HG02759 (cell line): ENCODE measurements at regions not wholly inside any gene's neighbourhood (a gene's known extent, or its start where the extent isn't known, plus 50 kb on each side); places are given as distances from the start of the nearest gene placed in this dataset.

Experiments used
- ATAC-seq: cut with Tn5 transposase; IDR thresholded peaks from one replicate; pipeline ENCODE4 v1.9.1; 2021; ENCODE audit warnings: mild to moderate bottlenecking, moderate library complexity; ENCODE audit not compliant: unreplicated experiment

DNA sequence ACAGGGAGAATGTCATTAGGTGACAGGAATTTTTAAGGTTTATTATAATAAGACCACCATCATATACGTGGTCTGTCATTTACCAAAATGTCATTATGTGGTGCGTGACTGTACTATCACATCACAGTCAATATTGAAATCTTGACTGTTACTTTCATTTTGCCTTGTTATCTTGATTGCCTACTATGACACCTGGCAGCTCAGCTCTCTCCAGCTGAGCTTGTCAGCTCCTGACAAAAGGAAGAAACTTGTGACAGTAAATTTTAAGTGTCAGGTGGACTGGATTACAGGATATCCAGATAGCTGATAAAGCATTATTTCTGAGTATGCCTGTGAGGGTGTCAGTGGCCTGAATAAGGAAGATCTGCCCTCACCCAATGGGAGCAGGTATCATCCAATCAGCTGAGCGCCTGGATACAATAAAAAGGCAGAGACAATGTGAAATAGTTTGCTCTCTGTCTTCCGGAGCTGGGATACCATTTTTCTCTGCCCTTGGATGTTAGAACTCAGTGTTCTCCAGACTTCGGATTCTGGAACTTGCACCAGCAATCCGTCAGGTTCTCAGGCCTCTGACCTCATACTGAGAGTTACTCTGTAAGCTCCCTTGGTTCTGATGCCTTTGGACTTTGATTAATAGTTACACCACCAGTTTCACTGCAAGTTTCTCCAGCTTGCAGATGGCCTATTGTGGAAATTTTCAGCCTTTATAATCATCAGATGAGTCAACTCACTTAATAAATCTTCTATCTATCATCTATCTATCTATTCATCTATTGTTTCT, 1454.7 kb upstream of the IGFBP7 start:
- no peak for ATAC-seq

DNA sequence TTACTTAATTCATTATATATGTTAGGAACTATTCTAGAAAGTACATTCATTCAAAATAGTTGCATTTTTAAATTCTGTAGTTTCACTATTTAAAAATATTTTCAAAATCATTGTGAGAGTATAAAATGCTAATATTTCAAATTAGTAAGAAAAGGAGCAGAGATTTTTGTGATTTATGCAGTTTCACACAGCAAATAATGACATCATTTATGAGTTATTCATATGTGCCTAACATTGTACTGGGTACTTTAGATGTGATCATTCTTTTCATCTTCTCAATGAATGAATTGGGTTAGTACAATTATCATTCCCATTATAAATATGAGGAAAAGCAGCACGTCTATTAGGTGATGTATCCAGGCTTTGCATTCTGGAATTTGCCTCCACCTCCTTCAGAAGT, 1451.0 kb upstream of the IGFBP7 start:
- ATAC-seq: no peak

DNA sequence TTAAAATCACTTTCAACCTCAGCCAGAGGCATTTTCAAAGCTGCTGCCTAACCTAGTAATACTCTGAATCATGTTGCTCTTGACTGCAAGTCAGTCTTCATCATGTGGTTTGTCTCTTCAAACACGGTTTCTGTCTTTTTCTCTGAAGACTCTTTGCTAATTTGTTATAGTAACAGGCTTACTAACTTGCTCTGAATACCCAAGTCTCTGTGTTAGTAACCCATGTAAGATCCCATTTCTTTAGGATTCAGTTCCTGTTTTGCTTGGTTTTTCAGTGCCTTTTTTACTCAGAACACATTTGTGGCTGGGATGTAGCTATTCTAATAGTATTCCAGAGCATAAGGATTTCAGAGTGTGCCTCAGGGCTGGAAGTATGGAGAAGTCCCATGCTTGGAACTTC, 1450.6 kb upstream of the IGFBP7 start:
- no peak for ATAC-seq

DNA sequence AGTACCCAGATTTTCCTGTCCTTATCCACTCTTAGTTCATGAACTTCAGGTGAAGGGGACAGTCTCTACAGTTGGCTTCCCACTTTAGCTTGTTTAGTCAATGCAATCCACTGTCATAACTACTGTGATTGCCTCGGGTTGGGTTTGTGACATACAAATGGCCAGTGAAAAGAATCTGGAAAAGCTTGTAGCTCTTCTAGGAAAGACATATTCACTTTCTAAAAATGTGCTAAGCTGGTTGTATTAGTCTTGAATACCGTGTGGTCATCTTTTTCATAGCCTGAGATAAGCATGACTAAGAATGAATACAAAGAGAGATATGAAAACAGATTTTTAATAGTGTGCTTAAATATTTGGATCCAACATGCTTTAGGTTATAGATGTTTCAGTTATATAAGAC, 1443.5 kb upstream of the IGFBP7 start:
- no peak for ATAC-seq

DNA sequence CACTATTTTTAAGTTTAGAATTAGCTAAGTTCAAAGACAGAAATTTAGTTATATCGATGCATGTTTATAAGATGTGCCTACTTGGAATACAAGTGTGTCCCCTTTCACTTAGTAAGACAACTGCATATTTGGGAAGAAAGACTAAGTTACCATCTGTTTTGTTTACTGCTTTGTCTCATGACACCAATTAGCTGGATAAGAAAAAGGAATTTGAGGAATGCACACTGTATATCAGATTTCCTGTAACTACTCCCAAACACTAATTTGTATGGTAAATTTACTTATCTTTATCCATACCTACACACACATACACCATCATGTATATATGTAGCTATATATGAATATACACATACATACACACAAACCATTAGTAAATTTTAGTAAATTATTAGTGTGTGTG, 1442.8 kb upstream of the IGFBP7 start:
- ATAC-seq: no peak

DNA sequence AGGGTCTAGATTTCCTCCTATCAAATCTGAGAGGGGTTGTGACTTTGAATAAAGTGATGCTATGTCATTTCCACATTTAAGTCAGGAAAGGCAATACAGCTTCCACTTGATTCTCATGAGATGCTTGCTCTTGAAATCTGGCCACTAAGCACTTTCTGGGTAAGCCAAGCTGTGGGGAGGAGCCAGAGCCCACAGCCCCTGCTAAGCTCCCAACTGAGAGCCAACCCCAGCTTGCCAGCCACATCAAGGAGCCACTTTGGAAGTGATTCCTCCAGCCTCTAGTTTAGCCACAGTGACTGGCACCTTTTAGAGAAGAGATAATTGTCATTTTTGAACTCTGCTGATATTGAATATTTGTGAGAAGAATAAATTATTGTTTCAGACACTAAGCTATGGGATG, 1441.5 kb upstream of the IGFBP7 start:
- ATAC-seq: no peak

DNA sequence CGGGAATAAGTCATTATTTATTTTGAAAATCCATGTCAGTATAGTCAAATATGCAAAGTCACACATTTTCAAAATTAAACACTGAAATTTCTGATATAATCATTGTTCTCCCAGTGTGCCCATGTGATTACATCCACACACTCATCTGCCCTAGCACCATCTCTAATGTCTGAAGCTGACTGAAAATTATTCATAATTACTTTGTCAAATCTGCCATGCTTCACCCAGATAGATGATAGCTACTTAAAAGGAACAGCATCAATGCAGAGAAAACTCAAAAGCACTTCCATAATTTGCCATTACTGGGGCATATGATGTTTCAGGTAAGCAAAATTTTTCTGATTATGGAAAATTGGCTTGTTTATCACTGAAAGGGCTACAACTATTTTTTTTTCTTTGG, 1433.3 kb upstream of the IGFBP7 start:
- no peak for ATAC-seq

DNA sequence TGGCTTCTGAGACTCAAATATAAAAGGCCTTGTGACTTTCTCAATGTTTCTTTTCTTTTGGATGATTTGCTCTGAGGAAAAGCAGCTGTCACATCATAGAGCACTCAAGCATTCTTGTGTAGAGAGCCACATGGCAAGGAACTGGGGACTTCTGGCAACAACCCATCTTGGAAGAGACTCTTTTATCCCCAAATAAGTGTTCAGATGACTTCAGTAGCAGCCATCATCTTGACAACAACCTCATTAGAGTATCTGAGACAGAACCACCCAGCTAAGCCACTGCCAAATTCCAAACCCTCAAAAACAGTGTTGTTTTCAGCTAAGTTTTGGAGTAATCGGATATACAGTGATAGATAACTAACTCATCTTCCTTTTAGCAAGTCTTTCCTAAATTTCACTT, 1431.7 kb upstream of the IGFBP7 start:
- ATAC-seq: no peak

DNA sequence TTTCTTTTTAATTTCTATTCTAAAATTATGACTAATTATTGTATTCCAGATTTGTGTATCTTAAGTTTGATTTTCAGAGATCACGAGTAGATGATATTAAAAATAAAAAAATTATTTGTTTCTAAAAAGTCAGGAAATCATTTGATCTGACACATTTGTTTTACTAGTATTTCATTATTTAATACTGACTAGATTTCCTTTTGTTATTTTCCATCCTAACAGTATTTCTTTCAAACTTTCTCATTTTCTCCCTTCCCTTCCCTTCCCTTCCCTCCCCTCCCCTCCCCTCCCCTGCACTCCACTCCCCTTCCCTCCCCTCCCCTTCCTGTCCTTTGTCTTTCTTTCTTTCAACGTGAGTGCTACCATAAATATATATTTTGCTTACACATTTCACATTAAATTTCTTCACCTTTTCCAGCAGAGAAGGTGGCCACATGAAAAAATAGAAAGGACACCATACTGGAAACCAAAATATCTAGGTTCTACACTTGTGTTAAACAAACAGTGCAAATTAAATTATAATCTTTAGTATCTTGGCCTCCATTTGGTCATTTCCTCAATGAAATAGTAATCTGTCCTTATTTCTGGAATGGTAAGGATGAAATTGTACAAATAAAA, 1412.7 kb upstream of the IGFBP7 start:
- ATAC-seq: no peak

DNA sequence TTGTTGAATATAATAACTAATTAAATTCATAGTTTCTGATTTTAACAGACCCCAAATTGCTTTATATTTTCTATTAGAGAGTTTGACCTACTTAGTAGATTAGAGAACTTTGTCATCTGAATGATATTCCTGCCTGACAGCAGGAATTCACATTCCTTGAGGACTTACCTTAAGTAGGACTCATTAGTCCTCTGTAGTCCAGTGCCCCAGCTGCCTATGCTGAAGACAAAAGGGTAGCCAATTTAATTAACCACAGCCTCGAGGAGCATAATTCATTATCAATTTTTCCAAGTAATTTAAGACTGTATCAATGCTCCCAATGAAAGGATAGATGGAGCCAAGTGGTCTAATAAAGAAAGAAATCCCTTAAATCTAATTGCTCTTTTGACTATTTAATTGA, 1405.0 kb upstream of the IGFBP7 start:
- ATAC-seq: no peak

DNA sequence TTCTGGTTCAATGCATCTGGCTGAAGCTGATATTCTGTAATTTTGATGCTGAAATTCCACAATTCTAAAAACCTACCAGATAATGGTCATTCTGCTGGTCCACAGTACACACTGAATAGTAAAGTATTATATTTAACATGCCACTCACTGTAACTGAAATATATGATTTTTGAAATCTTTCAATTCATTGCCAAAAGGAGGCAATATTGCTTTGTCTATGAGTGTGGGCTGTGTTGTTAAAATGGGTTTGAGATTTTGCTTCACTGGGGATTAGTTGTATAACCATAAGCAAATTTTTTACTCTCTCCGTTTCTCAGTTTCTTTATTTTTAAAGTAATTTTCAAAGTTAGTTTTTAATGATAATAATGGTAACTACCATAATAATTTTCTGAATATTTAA, 1404.1 kb upstream of the IGFBP7 start:
- ATAC-seq: no peak

DNA sequence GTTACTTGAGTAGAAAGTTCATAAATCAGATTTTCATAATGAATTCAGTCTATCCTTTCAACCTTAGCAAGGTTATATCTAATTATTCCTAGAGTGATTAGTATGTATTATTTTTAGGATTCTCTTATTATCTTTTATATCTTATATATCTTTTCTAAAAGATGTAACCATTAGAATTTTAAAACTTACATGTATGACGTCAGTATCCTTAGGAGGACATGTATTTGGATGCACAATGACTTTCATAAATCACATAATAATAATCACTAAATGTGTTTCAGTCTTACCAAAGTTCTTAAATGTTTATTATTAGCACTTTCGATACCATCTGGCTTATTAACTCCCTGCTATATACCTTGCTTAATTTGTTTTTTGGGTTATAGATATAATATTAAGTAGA, 1400.5 kb upstream of the IGFBP7 start:
- no peak for ATAC-seq

DNA sequence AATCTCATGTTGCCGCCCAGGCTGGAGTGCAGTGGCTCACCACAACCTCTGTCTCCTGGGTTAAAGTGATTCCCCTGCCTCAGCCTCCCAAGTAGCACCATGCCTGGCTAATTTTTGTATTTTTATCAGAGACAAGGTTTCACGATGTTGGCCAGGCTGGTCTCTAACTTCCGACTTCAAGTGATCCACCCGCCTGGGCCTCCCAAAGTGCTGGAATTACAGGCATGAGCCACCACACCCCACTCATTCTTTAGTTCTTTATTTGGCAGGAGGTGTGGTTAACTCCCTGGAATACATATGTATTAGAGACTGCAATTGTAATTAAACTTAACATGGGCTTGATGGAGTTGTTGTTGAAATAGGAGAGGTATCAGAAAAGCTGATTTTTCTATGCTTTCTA, 1396.9 kb upstream of the IGFBP7 start:
- no peak for ATAC-seq

DNA sequence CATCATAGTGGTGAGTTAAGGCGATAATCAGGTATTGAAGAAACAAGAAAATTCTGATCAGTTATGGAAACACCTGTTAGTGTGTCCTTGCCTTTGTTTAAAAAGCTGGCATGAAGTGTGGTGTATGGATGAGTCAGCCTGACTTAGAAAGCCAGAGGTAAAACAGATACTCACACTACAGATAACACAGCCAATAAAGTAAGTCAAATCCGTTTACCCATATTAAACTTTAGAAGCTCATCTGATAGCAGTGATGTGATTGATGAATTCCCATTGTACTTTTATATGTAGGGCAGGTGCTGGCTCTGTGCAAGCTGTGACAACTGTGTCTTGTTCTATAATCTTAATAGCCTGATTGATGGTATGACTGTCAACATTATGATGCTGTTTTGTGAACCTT, 1392.7 kb upstream of the IGFBP7 start:
- no peak for ATAC-seq

DNA sequence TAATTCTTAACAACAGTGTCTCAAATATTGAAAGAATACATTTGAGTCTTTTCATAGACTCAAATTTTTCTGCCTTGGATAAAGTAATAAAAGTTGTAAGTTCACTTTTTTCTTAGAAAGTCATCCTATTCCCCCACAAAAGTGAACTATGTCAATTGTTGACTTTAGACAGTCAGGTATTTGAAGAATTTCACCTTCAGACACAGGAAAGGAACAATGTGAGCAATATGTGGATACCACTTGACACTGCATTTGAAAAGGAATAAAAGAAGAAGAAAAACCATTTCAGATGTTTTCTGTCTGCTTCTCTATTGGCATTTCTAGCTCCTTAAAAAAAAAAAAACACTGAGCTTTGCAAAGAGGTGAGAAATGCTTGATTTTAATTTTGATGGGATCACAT, 1389.0 kb upstream of the IGFBP7 start:
- no peak for ATAC-seq

DNA sequence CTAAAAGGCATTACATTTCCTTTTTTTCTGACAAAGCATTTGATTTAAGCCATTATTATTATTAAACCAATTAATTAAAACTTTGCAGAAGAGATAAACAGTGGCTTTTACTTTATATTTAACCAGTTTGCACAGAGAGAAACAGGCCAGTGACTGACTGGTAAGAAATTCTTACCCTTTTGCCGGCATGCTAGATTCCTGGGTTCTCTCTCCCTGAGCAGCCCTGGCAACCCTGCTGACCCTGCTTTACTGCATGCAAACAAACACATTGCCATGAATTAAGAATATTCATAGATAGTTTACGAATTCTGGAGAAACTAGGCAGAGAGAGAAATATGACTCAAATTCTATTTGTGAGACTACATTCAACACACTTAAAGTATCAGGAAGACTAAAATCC, 1381.4 kb upstream of the IGFBP7 start:
- ATAC-seq: no peak

DNA sequence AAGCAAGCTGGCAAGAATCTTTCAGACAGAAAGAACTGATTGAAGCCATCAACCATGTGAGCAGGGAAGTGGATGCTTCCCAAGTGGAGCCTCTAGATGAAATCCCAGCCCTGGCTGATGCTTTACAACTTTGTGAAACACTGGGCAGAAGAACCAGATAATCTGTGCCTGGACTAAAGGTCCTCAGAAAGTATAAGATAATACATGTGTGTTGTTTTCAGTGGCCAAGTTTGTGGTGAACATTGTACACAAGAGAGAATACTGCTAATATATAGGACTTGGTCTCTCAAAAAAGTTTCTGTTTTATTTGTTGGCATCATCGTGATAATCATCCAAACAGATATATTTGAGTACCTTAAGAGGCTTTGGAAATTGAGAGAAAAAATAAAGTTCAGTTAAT, 1367.8 kb upstream of the IGFBP7 start:
- ATAC-seq: no peak

DNA sequence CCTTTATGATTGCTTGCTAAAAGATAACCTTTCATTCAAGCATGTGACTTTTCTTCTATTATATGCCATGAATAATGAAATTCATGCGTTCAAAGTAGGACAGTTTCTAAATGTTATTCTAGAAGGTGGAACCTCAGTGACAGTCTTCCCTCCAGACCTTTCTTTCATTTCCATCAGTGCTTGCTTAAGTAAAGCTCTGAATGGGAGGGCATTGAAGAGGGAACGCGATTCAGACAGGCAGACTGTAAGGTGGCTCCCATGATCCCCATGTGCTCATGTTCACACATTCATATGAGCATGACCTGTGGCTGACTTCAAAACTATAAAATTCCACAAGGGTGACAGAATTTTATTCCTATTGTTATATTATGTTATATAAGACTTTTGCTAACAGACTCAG, 1367.3 kb upstream of the IGFBP7 start:
- no peak for ATAC-seq

DNA sequence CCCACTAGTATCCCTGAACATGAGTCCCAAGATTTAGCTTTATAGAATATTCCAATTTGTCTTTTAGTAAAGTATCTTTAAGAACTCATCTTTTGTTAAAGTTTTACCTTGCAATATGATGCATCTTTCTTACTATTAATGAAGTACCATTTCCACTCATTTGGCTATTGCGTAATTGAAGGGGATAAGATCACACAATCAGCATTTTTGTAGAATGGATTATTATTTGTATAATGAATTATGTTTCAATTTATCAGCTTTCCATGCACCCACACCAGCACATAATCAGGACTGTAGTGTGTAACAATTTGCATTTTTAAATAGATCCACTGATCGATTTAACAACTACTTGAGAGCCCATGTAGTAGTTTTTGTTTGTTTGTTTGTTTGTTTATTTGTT, 1364.9 kb upstream of the IGFBP7 start:
- ATAC-seq: no peak

DNA sequence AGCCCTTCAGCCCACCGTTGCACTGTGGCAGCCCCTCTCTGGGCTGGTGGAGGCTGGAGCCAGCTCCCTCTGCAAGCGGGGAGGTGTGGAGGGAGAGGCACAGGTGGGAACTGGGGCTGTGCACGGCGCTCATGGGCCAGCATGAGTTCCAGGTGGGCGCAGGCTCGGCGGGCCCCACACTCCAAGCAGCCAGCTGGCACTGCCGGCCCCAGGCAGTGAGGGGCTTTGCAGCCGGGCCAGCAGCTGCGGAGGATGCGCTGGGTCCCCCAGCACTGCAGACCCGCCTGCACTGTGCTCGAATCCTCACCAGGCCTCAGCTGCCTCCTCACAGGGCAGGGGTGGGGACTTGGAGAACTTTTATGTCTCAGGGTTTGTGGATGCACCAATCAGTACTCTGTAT, 1354.8 kb upstream of the IGFBP7 start:
- no peak for ATAC-seq

DNA sequence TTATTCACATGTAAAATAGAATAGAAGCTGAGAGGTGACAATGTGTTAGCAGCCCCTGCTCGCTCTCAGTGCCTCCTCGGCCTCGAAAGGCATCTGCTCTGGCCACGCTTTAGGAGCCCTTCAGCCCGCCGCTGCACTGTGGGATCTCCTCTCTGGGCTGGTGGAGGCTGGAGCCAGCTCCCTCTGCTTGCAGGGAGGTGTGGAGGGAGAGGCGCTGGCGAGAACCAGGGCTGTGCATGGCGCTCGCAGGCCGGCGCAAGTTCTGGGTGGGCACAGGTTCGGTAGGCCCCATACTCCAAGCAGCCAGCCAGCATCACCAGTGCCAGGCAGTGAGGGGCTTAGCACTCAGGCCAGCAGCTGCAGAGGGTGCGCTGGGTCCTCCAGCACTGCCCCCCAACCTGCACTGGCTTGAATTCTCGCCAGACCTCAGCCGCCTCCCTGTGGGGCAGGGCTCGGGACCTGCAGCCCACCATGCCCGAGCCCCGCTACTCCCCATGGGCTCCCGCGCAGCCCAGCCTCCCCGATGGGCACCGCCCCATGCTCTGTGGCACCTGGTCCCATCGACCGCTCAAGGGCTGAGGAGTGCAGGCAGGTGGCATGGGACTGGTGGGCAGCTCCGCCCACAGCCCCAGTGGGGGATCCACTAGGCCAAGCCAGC, 1346.7 kb upstream of the IGFBP7 start:
- ATAC-seq: no peak

DNA sequence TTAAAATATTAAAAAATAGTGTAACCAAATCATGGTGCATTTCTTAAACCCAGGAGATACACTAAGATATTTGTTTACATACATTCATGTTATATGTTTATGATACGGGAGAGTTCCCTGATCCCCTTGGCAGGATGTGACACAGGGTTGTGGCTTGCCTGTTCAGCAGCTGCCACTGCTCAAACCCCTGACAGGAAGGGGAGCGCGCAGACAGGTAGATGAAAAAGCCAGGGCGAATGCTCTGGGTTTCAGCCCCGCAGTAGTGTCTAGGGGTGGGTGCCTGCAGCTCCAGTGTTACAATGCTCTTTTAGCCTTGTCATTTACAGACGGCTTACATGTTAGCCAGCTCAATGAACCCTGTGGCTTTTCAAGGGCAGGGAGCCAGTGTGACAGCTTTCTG, 1343.8 kb upstream of the IGFBP7 start:
- peak; percentile 71 for ATAC-seq
